WTC11 (cell line): ENCODE measurements at regions not wholly inside any gene's neighbourhood (a gene's known extent, or its start where the extent isn't known, plus 50 kb on each side); places are given as distances from the start of the nearest gene placed in this dataset.

ENCODE experiments used
- ATAC-seq: fragments of 200-7000 bp; cut with Tn5 transposase; 2 replicates; pipeline ENCODE4 v1.10.0; 2021; ENCODE audit warnings: mild to moderate bottlenecking, moderate library complexity
- CTCF ChIA-PET: fragments of 300-600 bp; sonication (Branson Sonifier 250); formaldehyde crosslinking; loops from one replicate; lab custom pipeline; 2021; ENCODE audit warnings: antibody characterized with exemption; lab: Charles Lee
- POLR2A ChIA-PET: fragments of 350-600 bp; sonication (Branson Sonifier 250); formaldehyde crosslinking; loops from one replicate; lab custom pipeline; 2021; ENCODE audit warnings: antibody characterized with exemption; lab: Charles Lee
- DNase-seq: peaks from one replicate; pipeline ENCODE4 v3.0.0; 2021; ENCODE audit warnings: low spot score
- H3K27ac Mint-ChIP-seq: 2 replicates; pipeline ENCODE4 v1.8.0; 2021; ENCODE audit warnings: mixed read lengths
- H3K27me3 Mint-ChIP-seq: 2 replicates; pipeline ENCODE4 v1.8.0; 2021; ENCODE audit warnings: low read depth, mild to moderate bottlenecking, moderate library complexity, mixed read lengths
- H3K36me3 Mint-ChIP-seq: 2 replicates; pipeline ENCODE4 v1.8.0; 2021; ENCODE audit warnings: mixed read lengths
- H3K4me1 Mint-ChIP-seq: 2 replicates; pipeline ENCODE4 v1.8.0; 2022; ENCODE audit warnings: mixed read lengths
- H3K4me3 Mint-ChIP-seq: 2 replicates; pipeline ENCODE4 v1.8.0; 2021; ENCODE audit warnings: mild to moderate bottlenecking, moderate library complexity, mixed read lengths
- H3K9me3 Mint-ChIP-seq: 2 replicates; pipeline ENCODE4 v1.8.0; 2021; ENCODE audit warnings: mixed read lengths
- CBFB ChIP-seq: sonication (generic); formaldehyde crosslinking; IDR thresholded peaks from 2 replicates; pipeline ENCODE4 v1.8.1; 2022; ENCODE audit warnings: mild to moderate bottlenecking, low read depth, missing genetic modification reagents
- CTCF ChIP-seq: fragments of 200-600 bp; IDR thresholded peaks from 2 replicates; pipeline ENCODE4 v1.8.0; 2022; ENCODE audit warnings: antibody characterized with exemption
- GABPB1 ChIP-seq: sonication (generic); formaldehyde crosslinking; IDR thresholded peaks from 2 replicates; pipeline ENCODE4 v1.8.1; 2023; ENCODE audit warnings: mild to moderate bottlenecking, missing genetic modification reagents
- GRHL2 ChIP-seq: fragments of 250-450 bp; sonication (Bioruptor Pico); IDR thresholded peaks from 2 replicates; pipeline ENCODE4 v1.8.0; 2022; ENCODE audit warnings: mild to moderate bottlenecking, moderate library complexity; ENCODE audit not compliant: insufficient replicate concordance, severe bottlenecking
- NFE2L1 ChIP-seq: sonication (generic); formaldehyde crosslinking; IDR thresholded peaks from 2 replicates; pipeline ENCODE4 v1.8.1; 2023; ENCODE audit warnings: missing genetic modification reagents
- ZMAT4 ChIP-seq: fragments of 250-450 bp; sonication (Bioruptor Pico); IDR thresholded peaks from 2 replicates; pipeline ENCODE4 v1.9.0; 2021; ENCODE audit warnings: mild to moderate bottlenecking
- ZNF138 ChIP-seq: sonication (generic); formaldehyde crosslinking; conservative IDR thresholded peaks from 2 replicates; pipeline ENCODE4 v1.8.1; 2022; ENCODE audit warnings: mild to moderate bottlenecking, moderate library complexity, missing genetic modification reagents
- ZNF416 ChIP-seq: fragments of 250-450 bp; sonication (Bioruptor Pico); IDR thresholded peaks from 2 replicates; pipeline ENCODE4 v1.9.0; 2021; ENCODE audit warnings: mild to moderate bottlenecking, inconsistent platforms
- ZNF512 ChIP-seq: sonication (generic); formaldehyde crosslinking; IDR thresholded peaks from 2 replicates; pipeline ENCODE4 v1.8.1; 2022; ENCODE audit warnings: missing genetic modification reagents, borderline replicate concordance
- ZNF671 ChIP-seq: fragments of 250-450 bp; sonication (Bioruptor Pico); IDR thresholded peaks from 2 replicates; pipeline ENCODE4 v1.8.0; 2021; ENCODE audit warnings: mild to moderate bottlenecking
- TF ChIP-seq, protein P1 (sequence below): sonication (generic); formaldehyde crosslinking; IDR thresholded peaks from 2 replicates; pipeline ENCODE4 v1.8.0; 2022; ENCODE audit warnings: mild to moderate bottlenecking, missing genetic modification reagents
- TF ChIP-seq, protein P2 (sequence below): sonication (generic); formaldehyde crosslinking; IDR thresholded peaks from 2 replicates; pipeline ENCODE4 v1.8.0; 2022; ENCODE audit warnings: mild to moderate bottlenecking, missing genetic modification reagents
- TF ChIP-seq, protein P3 (sequence below): sonication (generic); formaldehyde crosslinking; IDR thresholded peaks from 2 replicates; pipeline ENCODE4 v1.8.0; 2022; ENCODE audit warnings: missing genetic modification reagents

DNA sequence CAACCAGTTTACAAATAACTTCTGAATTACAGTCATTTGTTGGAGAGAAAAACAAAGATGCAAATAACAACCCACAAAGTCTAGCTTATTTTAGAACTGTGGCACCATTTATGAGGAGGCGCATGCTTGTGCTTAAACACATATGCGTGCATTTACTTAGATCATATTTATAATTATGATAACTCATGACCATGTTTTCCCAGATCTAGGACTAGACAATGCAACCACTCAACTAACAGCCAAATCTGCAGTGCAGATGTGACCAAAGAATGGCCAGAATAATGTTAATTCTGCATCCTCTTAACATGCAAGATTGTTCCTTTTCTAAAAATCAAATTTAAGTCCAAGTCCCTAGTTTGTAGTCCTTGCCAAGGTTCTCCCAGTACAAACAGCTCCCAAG is 167.3 kb upstream of the FST start (continued):
- TF ChIP-seq CBFB (CRISPR knock-in tag) (no peak), GRHL2 (CRISPR knock-in tag) (no peak), ZNF512 (CRISPR knock-in tag) (no peak), ZNF416 (CRISPR knock-in tag) (no peak), ZNF671 (CRISPR knock-in tag) (no peak), GABPB1 (no peak), ZNF138 (CRISPR knock-in tag) (no peak)
- TF ChIP-seq, protein P1, sequence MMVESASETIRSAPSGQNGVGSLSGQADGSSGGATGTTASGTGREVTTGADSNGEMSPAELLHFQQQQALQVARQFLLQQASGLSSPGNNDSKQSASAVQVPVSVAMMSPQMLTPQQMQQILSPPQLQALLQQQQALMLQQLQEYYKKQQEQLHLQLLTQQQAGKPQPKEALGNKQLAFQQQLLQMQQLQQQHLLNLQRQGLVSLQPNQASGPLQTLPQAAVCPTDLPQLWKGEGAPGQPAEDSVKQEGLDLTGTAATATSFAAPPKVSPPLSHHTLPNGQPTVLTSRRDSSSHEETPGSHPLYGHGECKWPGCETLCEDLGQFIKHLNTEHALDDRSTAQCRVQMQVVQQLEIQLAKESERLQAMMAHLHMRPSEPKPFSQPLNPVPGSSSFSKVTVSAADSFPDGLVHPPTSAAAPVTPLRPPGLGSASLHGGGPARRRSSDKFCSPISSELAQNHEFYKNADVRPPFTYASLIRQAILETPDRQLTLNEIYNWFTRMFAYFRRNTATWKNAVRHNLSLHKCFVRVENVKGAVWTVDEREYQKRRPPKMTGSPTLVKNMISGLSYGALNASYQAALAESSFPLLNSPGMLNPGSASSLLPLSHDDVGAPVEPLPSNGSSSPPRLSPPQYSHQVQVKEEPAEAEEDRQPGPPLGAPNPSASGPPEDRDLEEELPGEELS: no peak
- TF ChIP-seq, protein P2, sequence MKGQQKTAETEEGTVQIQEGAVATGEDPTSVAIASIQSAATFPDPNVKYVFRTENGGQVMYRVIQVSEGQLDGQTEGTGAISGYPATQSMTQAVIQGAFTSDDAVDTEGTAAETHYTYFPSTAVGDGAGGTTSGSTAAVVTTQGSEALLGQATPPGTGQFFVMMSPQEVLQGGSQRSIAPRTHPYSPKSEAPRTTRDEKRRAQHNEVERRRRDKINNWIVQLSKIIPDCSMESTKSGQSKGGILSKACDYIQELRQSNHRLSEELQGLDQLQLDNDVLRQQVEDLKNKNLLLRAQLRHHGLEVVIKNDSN (CRISPR knock-in tag): no peak

GRCh38 chr5:53318303-53318702 is 162.1 kb upstream of the FST start:
- H3K4me1 Mint-ChIP-seq: 0 out of 2 replicates have a peak, but pooled peaks cover 2% of the 10 kb centered on the region
- H3K4me3 Mint-ChIP-seq: no peak overlapping the region
- DNase-seq: no peak
- TF ChIP-seq NFE2L1 (CRISPR knock-in tag): no peak
- TF ChIP-seq, protein P2 (CRISPR knock-in tag): no peak
- TF ChIP-seq ZMAT4: no peak
- TF ChIP-seq CTCF: 0 out of 2 replicates have a peak, but pooled peaks have one; percentile 25
- TF ChIP-seq, protein P3, sequence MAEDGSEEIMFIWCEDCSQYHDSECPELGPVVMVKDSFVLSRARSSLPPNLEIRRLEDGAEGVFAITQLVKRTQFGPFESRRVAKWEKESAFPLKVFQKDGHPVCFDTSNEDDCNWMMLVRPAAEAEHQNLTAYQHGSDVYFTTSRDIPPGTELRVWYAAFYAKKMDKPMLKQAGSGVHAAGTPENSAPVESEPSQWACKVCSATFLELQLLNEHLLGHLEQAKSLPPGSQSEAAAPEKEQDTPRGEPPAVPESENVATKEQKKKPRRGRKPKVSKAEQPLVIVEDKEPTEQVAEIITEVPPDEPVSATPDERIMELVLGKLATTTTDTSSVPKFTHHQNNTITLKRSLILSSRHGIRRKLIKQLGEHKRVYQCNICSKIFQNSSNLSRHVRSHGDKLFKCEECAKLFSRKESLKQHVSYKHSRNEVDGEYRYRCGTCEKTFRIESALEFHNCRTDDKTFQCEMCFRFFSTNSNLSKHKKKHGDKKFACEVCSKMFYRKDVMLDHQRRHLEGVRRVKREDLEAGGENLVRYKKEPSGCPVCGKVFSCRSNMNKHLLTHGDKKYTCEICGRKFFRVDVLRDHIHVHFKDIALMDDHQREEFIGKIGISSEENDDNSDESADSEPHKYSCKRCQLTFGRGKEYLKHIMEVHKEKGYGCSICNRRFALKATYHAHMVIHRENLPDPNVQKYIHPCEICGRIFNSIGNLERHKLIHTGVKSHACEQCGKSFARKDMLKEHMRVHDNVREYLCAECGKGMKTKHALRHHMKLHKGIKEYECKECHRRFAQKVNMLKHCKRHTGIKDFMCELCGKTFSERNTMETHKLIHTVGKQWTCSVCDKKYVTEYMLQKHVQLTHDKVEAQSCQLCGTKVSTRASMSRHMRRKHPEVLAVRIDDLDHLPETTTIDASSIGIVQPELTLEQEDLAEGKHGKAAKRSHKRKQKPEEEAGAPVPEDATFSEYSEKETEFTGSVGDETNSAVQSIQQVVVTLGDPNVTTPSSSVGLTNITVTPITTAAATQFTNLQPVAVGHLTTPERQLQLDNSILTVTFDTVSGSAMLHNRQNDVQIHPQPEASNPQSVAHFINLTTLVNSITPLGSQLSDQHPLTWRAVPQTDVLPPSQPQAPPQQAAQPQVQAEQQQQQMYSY (CRISPR knock-in tag): no peak
- TF ChIP-seq, all 79 proteins: peak for 1
- ATAC-seq: peak; percentile 97
- ChIA-PET POLR2A (no interaction called here), CTCF (no interaction called here)
- Mint-ChIP-seq H3K27ac (no peak overlapping the region), H3K27me3 (no peaks in the 10 kb centered on the region), H3K9me3 (peaks cover 21% of the 10 kb centered on the region), H3K36me3 (peaks cover 5% of the 10 kb centered on the region)
